ENCODE measurements at regions not wholly inside any gene's neighbourhood (a gene's known extent, or its start where the extent isn't known, plus 50 kb on each side); places are given as distances from the start of the nearest gene placed in this dataset. TPM values are rescaled to one million over a fixed set of nuclear protein-coding genes. Genes with fewer than 3 reads are reported as not detected.

DNA sequence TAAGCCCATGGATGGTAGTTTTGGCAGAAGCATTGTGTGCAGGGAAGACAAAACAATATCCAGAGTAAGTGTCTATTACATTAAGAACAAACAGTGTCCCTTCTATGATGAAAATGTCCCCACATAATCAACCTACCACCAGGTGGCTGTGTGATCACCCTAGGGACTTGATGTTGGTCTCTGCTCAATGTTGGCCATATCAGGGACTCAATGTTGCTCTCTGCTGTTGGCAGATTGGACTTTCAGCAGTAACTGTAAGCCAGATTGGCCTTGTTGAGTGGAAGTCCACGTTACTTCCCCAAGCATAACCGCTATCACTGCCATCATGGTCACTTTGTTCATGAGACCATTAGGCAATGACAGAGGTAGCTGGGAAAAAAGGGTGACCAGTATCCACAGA, 52.8 kb upstream of the PRSS3 start:
- Histone ChIP-seq H3K9ac (no peak overlapping the region), H2AFZ (no peak overlapping the region), H4K20me1 (ENCODE audit: insufficient read depth) (no peaks in the 10 kb centered on the region), H3K4me2 (ENCODE audit: unreplicated experiment) (no peak overlapping the region), H3K4me3 (no peak overlapping the region), H3K27ac (no peak overlapping the region), H3F3A (ENCODE audit: insufficient read depth) (no peaks in the 10 kb centered on the region), H3K36me3 (ENCODE audit: low read depth) (no peaks in the 10 kb centered on the region), H3K9me2 (ENCODE audit: insufficient read depth) (no peaks in the 10 kb centered on the region), H3K27me3 (replicated peaks; ENCODE audit: insufficient read depth) (no peaks in the 10 kb centered on the region), H3K9me3 (ENCODE audit: low read depth) (no peaks in the 10 kb centered on the region), H3K4me1 (ENCODE audit: insufficient read depth) (no peaks in the 10 kb centered on the region), H3K79me2 (ENCODE audit: insufficient read depth) (no peaks in the 10 kb centered on the region)
- no peak for DNase-seq
- 72 to 78% methylated on average over 2 of the region's 2 CpGs for WGBS, 2 experiments (ENCODE audit: low coverage in 1 of 2, low lambda C conversion rate in 2 of 2, missing lambda C conversion rate in 2 of 2)
- no peak for TF ChIP-seq EZH2 (IDR thresholded peaks at IDR 0.05; ENCODE audit: insufficient read depth, poor library complexity, severe bottlenecking)
- TF ChIP-seq EZH2phosphoT487 (IDR thresholded peaks at IDR 0.05; ENCODE audit: insufficient read depth, low read depth) = no peak
- in situ Hi-C loops (cut with MboI) = no loop called here

Small RNAs in the stretch of these regions (small RNA-seq; reads per million reads assigned to genes)
- gene TRBV22OR9-2 (ENCODE audit: low read depth, low replicate concordance) (not detected), gene TRBV26OR9-2 (ENCODE audit: low read depth, low replicate concordance) (not detected)
